Loucy (cell line): ENCODE measurements at regions not wholly inside any gene's neighbourhood (a gene's known extent, or its start where the extent isn't known, plus 50 kb on each side); places are given as distances from the start of the nearest gene placed in this dataset.

ENCODE experiments used
- EZH2phosphoT487 ChIP-seq: fragments of 200-600 bp; IDR thresholded peaks from 2 replicates; pipeline ENCODE4 v1.6.1; 2018; ENCODE audit warnings: antibody characterized with exemption, mild to moderate bottlenecking, moderate library complexity, borderline replicate concordance
- TF ChIP-seq, protein P1 (sequence below): fragments of 200-600 bp; sonication (generic); conservative IDR thresholded peaks from 2 replicates; pipeline ENCODE4 v1.5.1; 2014; ENCODE audit warnings: mild to moderate bottlenecking, antibody characterized with exemption, low read length

DNA sequence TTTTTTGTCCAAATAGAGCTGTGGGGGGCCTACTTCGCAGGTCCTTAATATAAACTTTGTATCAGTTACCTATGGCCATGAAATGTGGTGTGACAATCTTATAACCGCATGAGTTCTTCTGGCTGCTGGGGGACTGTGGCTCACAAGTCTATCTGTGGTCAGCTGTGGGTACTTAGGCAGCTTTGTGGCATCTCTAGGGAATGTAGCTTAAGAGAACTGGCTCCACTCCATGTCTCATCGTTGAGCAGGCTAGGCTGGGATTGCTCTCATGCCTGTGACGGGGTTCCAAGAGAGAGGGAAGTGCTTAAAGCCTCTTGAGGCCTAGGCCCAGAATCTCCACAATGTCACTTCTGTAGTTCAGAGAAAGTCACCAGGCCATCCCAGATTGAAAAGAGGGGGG is 140.5 kb downstream of the BTBD3 start:
- TF ChIP-seq EZH2phosphoT487, result no peak
- TF ChIP-seq, protein P1, sequence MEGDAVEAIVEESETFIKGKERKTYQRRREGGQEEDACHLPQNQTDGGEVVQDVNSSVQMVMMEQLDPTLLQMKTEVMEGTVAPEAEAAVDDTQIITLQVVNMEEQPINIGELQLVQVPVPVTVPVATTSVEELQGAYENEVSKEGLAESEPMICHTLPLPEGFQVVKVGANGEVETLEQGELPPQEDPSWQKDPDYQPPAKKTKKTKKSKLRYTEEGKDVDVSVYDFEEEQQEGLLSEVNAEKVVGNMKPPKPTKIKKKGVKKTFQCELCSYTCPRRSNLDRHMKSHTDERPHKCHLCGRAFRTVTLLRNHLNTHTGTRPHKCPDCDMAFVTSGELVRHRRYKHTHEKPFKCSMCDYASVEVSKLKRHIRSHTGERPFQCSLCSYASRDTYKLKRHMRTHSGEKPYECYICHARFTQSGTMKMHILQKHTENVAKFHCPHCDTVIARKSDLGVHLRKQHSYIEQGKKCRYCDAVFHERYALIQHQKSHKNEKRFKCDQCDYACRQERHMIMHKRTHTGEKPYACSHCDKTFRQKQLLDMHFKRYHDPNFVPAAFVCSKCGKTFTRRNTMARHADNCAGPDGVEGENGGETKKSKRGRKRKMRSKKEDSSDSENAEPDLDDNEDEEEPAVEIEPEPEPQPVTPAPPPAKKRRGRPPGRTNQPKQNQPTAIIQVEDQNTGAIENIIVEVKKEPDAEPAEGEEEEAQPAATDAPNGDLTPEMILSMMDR, result no peak
